CD1c-positive myeloid dendritic cell (primary cell): ENCODE measurements at regions not wholly inside any gene's neighbourhood (a gene's known extent, or its start where the extent isn't known, plus 50 kb on each side); places are given as distances from the start of the nearest gene placed in this dataset.

Experiments
- DNase-seq: peaks from one replicate; pipeline ENCODE4 v3.0.0-alpha.2; 2016; ENCODE audit errors: extremely low spot score

DNA sequence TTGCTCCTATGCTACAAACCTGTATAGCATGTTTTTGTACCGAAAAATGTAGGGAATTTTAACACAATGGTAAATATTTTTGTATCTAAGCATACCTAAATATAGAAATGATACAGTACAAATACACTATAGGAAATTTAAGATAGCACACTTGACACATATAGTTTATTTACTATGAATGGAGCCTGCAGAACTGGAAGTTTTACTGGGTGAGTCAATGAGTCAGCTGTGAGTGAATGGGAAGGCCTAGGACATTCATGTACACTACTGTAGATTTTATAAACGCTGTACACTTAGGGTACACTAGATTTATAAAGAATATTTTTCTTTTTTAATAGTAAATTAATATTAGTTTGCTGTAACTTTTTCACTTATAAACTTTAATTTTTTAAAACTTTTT, 707.7 kb upstream of the EPHA6 start:
- DNase-seq: no peak
